DOHH2 (cell line): ENCODE measurements at regions not wholly inside any gene's neighbourhood (a gene's known extent, or its start where the extent isn't known, plus 50 kb on each side); places are given as distances from the start of the nearest gene placed in this dataset.

Experiments
- H3F3A ChIP-seq: fragments of 200-600 bp; sonication (generic), shearing (Covaris generic); 2 replicates; pipeline ENCODE4 v1.6.0; 2016; ENCODE audit warnings: antibody characterized with exemption, mild to moderate bottlenecking; ENCODE audit not compliant: control insufficient read depth, insufficient read depth
- H3K27ac ChIP-seq: fragments of 200-600 bp; sonication (generic); 2 replicates; pipeline ENCODE4 v1.5.1; 2014; ENCODE audit warnings: low read depth, mild to moderate bottlenecking, low read length, moderate library complexity
- H3K27me3 ChIP-seq: fragments of 200-600 bp; sonication (generic); 2 replicates; pipeline ENCODE4 v1.6.1; 2014; ENCODE audit warnings: mild to moderate bottlenecking, low read length, mixed read lengths; ENCODE audit not compliant: control insufficient read depth
- H3K36me3 ChIP-seq: fragments of 200-600 bp; sonication (generic); 2 replicates; pipeline ENCODE4 v1.6.1; 2014; ENCODE audit warnings: mild to moderate bottlenecking, low read length, moderate library complexity, mixed read lengths; ENCODE audit not compliant: control insufficient read depth
- H3K4me1 ChIP-seq: fragments of 200-600 bp; sonication (generic); 2 replicates; pipeline ENCODE4 v1.6.1; 2014; ENCODE audit warnings: mild to moderate bottlenecking, low read length, mixed read lengths; ENCODE audit not compliant: control insufficient read depth
- H3K4me2 ChIP-seq: fragments of 200-600 bp; sonication (generic); 2 replicates; pipeline ENCODE4 v1.6.0; 2014; ENCODE audit warnings: mild to moderate bottlenecking, low read length, moderate library complexity
- H3K4me3 ChIP-seq: fragments of 200-600 bp; sonication (generic); 2 replicates; pipeline ENCODE4 v1.5.1; 2014; ENCODE audit warnings: mild to moderate bottlenecking, low read length, mixed read lengths
- H3K79me2 ChIP-seq: fragments of 200-600 bp; sonication (generic); 2 replicates; pipeline ENCODE4 v1.6.1; 2014; ENCODE audit warnings: mild to moderate bottlenecking, low read length, mixed read lengths; ENCODE audit not compliant: control insufficient read depth
- H3K9me2 ChIP-seq: fragments of 200-600 bp; sonication (generic); replicated peaks from 2 replicates; pipeline ENCODE4 v1.6.1; 2014; ENCODE audit warnings: mild to moderate bottlenecking, low read length, mixed read lengths; ENCODE audit not compliant: control insufficient read depth
- H3K9me3 ChIP-seq: fragments of 200-600 bp; sonication (generic); 2 replicates; pipeline ENCODE4 v1.6.1; 2014; ENCODE audit warnings: antibody characterized with exemption, low read length, mixed read lengths; ENCODE audit not compliant: control insufficient read depth, insufficient read depth
- H4K20me1 ChIP-seq: fragments of 200-600 bp; sonication (generic); 2 replicates; pipeline ENCODE4 v1.6.0; 2014; ENCODE audit warnings: low read depth, mild to moderate bottlenecking, antibody characterized with exemption, low read length, moderate library complexity; ENCODE audit not compliant: control insufficient read depth, insufficient read depth
- EZH2phosphoT487 ChIP-seq: fragments of 200-600 bp; sonication (generic); IDR thresholded peaks from 2 replicates; pipeline ENCODE4 v1.6.1; 2017; ENCODE audit warnings: borderline replicate concordance, mild to moderate bottlenecking, antibody characterized with exemption, low read length, moderate library complexity, mixed read lengths
- TF ChIP-seq, protein P1 (sequence below): fragments of 200-600 bp; sonication (generic); IDR thresholded peaks from one replicate; pipeline ENCODE4 v1.5.1; 2014; ENCODE audit warnings: antibody characterized with exemption, mild to moderate bottlenecking, low read depth, low read length; ENCODE audit not compliant: poor library complexity, severe bottlenecking

DNA sequence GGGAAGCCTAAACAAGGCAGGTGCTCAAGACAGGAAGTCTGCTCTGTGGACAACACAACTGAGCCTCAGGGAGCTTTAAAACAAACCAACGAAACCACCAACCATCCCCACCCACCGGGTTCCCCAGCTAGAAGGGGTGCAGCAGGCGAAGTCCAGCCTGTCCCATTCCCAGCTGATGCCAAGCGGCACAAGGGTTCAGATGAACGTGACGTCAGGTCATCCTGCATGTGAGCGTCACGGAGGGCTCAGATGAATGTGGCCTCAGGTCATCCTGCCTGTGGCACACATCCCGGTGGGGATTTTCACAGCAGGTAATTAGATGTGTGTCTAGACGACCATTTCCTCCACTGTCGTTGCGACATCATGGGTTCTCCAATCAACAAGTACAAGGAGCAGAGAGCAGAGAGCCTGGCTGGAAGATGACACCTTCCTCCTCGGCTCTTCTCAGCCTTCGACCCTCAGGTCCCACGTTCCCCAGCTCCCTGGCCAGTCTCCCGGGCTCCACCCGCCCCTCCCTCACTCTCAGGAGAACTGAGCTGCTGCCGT lies 246.5 kb downstream of the FOXL1 start:
- H3K27me3 ChIP-seq = peaks cover 7% of the 10 kb centered on the region; the same call in 1 of the 2 replicates
- no peak overlapping the region for H3K4me3 ChIP-seq
- no peaks in the 10 kb centered on the region for H3K4me1 ChIP-seq

DNA sequence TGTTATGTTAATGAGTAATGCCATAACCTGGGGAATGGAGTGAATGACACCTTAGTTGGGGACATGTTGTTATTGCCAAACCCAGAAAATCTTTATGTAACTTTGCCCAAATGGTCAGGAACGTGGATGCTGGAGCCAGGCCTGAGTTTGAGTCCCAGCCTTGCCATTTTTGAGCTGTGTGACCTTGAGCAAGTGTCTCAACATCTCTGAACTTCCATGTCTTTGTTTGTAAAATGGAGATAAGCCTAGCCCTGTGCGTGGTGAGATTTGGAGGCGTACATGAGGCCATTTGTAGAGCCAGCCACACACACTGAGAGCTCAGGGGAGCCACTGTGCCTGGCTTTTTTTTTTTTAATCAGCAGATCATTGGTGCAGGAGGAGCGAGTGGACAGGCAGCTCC lies 247.3 kb downstream of the FOXL1 start:
- TF ChIP-seq EZH2phosphoT487 = no peak
- TF ChIP-seq, protein P1, sequence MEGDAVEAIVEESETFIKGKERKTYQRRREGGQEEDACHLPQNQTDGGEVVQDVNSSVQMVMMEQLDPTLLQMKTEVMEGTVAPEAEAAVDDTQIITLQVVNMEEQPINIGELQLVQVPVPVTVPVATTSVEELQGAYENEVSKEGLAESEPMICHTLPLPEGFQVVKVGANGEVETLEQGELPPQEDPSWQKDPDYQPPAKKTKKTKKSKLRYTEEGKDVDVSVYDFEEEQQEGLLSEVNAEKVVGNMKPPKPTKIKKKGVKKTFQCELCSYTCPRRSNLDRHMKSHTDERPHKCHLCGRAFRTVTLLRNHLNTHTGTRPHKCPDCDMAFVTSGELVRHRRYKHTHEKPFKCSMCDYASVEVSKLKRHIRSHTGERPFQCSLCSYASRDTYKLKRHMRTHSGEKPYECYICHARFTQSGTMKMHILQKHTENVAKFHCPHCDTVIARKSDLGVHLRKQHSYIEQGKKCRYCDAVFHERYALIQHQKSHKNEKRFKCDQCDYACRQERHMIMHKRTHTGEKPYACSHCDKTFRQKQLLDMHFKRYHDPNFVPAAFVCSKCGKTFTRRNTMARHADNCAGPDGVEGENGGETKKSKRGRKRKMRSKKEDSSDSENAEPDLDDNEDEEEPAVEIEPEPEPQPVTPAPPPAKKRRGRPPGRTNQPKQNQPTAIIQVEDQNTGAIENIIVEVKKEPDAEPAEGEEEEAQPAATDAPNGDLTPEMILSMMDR = no peak
- no peaks in the 10 kb centered on the region for H3K9me2 ChIP-seq
- no peaks in the 10 kb centered on the region for H3K9me3 ChIP-seq
- no peak overlapping the region for H3K27ac ChIP-seq
- H3K36me3 ChIP-seq = no peaks in the 10 kb centered on the region
- no peaks in the 10 kb centered on the region for H3K79me2 ChIP-seq
- peaks cover 7% of the 10 kb centered on the region; the same call in 1 of the 2 replicates for H3K27me3 ChIP-seq
- no peaks in the 10 kb centered on the region for H3F3A ChIP-seq
- no peak overlapping the region for H3K4me2 ChIP-seq
- no peaks in the 10 kb centered on the region for H3K4me1 ChIP-seq
- H4K20me1 ChIP-seq = no peaks in the 10 kb centered on the region; the same call in 1 of the 2 replicates
- H3K4me3 ChIP-seq = no peak overlapping the region

More for the DNA sequence above, 246.5 kb downstream of the FOXL1 start:
- Histone ChIP-seq H3F3A (no peaks in the 10 kb centered on the region), H3K9me3 (no peaks in the 10 kb centered on the region), H3K79me2 (no peaks in the 10 kb centered on the region), H3K4me2 (no peak overlapping the region), H3K36me3 (no peaks in the 10 kb centered on the region), H3K9me2 (no peaks in the 10 kb centered on the region), H4K20me1 (no peaks in the 10 kb centered on the region; the same call in 1 of the 2 replicates), H3K27ac (no peak overlapping the region)
- TF ChIP-seq, protein P1 = no peak
- TF ChIP-seq EZH2phosphoT487 = no peak

DNA sequence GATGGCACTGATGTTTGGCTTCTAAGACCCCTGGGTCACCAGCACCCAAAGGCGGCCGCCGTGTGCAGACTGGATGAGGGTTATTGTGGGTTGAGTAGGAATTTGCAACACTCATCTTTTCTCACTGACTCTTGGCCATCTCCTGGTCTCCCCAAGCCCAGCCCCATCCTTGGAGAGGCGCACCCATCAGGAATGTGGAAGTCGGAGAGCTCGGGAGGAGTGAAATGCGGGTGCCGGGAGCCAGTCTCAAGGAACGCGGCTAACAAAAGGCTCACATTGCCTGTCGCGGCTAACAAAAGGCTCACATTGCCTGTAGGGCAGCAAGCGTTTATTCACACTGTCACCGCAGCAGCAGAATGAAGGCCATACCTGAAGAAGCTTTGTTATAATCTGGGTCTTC lies 248.6 kb downstream of the FOXL1 start:
- Histone ChIP-seq H3K27ac (no peak overlapping the region), H3K4me1 (no peaks in the 10 kb centered on the region), H3F3A (no peaks in the 10 kb centered on the region), H4K20me1 (no peaks in the 10 kb centered on the region; the same call in 1 of the 2 replicates), H3K9me2 (no peaks in the 10 kb centered on the region), H3K27me3 (peaks cover 7% of the 10 kb centered on the region), H3K36me3 (no peaks in the 10 kb centered on the region), H3K4me3 (no peak overlapping the region), H3K4me2 (no peak overlapping the region), H3K9me3 (no peaks in the 10 kb centered on the region), H3K79me2 (no peaks in the 10 kb centered on the region)
- TF ChIP-seq, protein P1 = no peak
